ENCODE measurements at regions not wholly inside any gene's neighbourhood (a gene's known extent, or its start where the extent isn't known, plus 50 kb on each side); places are given as distances from the start of the nearest gene placed in this dataset.

- TF ChIP-seq CTCF (IDR thresholded peaks at IDR 0.05) (no peak), POLR2A (IDR thresholded peaks at IDR 0.05) (no peak)
Observed at GRCh38 chr6:21999741-22000140, 297.1 kb downstream of the PRL start.
